A549 (cell line): ENCODE measurements at regions not wholly inside any gene's neighbourhood (a gene's known extent, or its start where the extent isn't known, plus 50 kb on each side); places are given as distances from the start of the nearest gene placed in this dataset.

Source experiments
- ATAC-seq, 2 experiments: fragments of 200-7000 bp in 1 of 2; fragments of >200 bp in 1 of 2; cut with Nextera tagmentation in 1 of 2; cut with Tn5 transposase in 1 of 2; 3 replicates each; pipeline versions ENCODE4 v1.8.0 to v1.9.1; 2018 to 2020; ENCODE audit warnings: mild to moderate bottlenecking in 1 of 2, moderate library complexity in 1 of 2
- CTCF ChIA-PET: fragments of 300-600 bp; sonication (Branson Sonifier 250); formaldehyde crosslinking; extraction: SDS; loops from one replicate; lab custom pipeline; 2021; ENCODE audit warnings: antibody characterized with exemption, inconsistent platforms; lab: Yijun Ruan, JAX
- POLR2A ChIA-PET: fragments of 350-600 bp; formaldehyde crosslinking; extraction: SDS; loops from one replicate; lab custom pipeline; 2021; ENCODE audit warnings: antibody characterized with exemption, inconsistent platforms; lab: Yijun Ruan, JAX
- DNase-seq, 2 experiments: peaks; one replicate each; pipeline versions ENCODE4 v3.0.0 to v3.0.0-alpha.2; 2011 to 2016; ENCODE audit warnings: low read depth in 1 of 2, low spot score in 1 of 2
- FAIRE-seq: peaks from 2 replicates; lab custom pipeline; 2011; peaks lifted over from hg19 to GRCh38; lab: Jason Lieb, UNC
- H3K27ac ChIP-seq, 2 experiments: fragments of >200 bp; sonication (Bioruptor Twin); formaldehyde crosslinking; 3 replicates each; pipeline ENCODE4 v1.5.1; 2016 to 2017
- H3K4me1 ChIP-seq: fragments of >200 bp; sonication (Bioruptor Twin); formaldehyde crosslinking; 3 replicates; pipeline ENCODE4 v1.6.1; 2016
- H3K4me2 ChIP-seq: fragments of >200 bp; sonication (Bioruptor Twin); formaldehyde crosslinking; 3 replicates; pipeline ENCODE4 v1.6.1; 2016
- H3K4me3 ChIP-seq: fragments of >200 bp; sonication (Bioruptor Twin); formaldehyde crosslinking; 3 replicates; pipeline ENCODE4 v1.5.1; 2016
- H3K9me3 ChIP-seq: fragments of >200 bp; sonication (Bioruptor Twin); formaldehyde crosslinking; 3 replicates; pipeline ENCODE4 v1.6.1; 2016
- CBX2 ChIP-seq: fragments of 200-600 bp; sonication (generic); IDR thresholded peaks from 2 replicates; pipeline ENCODE4 v1.6.1; 2016; ENCODE audit warnings: low read depth, mild to moderate bottlenecking, borderline replicate concordance
- CHD2 ChIP-seq: fragments of 150-350 bp; IDR thresholded peaks from 2 replicates; pipeline ENCODE4 v1.6.1; 2014; ENCODE audit warnings: low read length; ENCODE audit not compliant: partially characterized antibody
- CHD4 ChIP-seq: fragments of 200-600 bp; sonication (generic); IDR thresholded peaks from 2 replicates; pipeline ENCODE4 v1.6.1; 2016; ENCODE audit warnings: antibody characterized with exemption, mild to moderate bottlenecking, borderline replicate concordance
- EHMT2 ChIP-seq: fragments of 200-600 bp; sonication (generic); IDR thresholded peaks from 2 replicates; pipeline ENCODE4 v1.6.1; 2016; ENCODE audit warnings: antibody characterized with exemption, low read depth, mild to moderate bottlenecking, moderate library complexity
- ESRRA ChIP-seq: fragments of 150-350 bp; IDR thresholded peaks from 2 replicates; pipeline ENCODE4 v1.6.1; 2014; ENCODE audit warnings: mild to moderate bottlenecking, low read length, borderline replicate concordance
- FOSL2 ChIP-seq, 2 experiments: fragments of 450-650 bp in 1 of 2; fragments of >200 bp in 1 of 2; sonication (Bioruptor Twin) in 1 of 2; formaldehyde crosslinking; IDR thresholded peaks; 2 replicates each; pipeline versions ENCODE4 v1.5.0 to v1.6.1; 2016 to 2020; ENCODE audit warnings: mild to moderate bottlenecking in 1 of 2, moderate library complexity in 1 of 2
- HEYL ChIP-seq: fragments of 250-450 bp; sonication (Bioruptor Pico); IDR thresholded peaks from 2 replicates; pipeline ENCODE4 v1.8.0; 2021; ENCODE audit warnings: mild to moderate bottlenecking, moderate library complexity
- HOXB5 ChIP-seq: fragments of 250-450 bp; sonication (Bioruptor Pico); IDR thresholded peaks from 2 replicates; pipeline ENCODE4 v1.5.0; 2020; ENCODE audit warnings: mild to moderate bottlenecking, moderate library complexity
- JUN ChIP-seq, 2 experiments: fragments of >200 bp; sonication (Bioruptor Twin); formaldehyde crosslinking; IDR thresholded peaks; 2 replicates in 1 of 2; 3 replicates in 1 of 2; pipeline ENCODE4 v1.6.1; 2016 to 2017
- JUNB ChIP-seq: fragments of >200 bp; sonication (Bioruptor Twin); formaldehyde crosslinking; IDR thresholded peaks from 2 replicates; pipeline ENCODE4 v1.6.1; 2016
- MAFK ChIP-seq: fragments of 450-650 bp; IDR thresholded peaks from 2 replicates; pipeline ENCODE4 v1.6.1; 2014; ENCODE audit not compliant: partially characterized antibody
- MAZ ChIP-seq: fragments of 150-350 bp; IDR thresholded peaks from 2 replicates; pipeline ENCODE4 v1.6.1; 2014; ENCODE audit warnings: antibody characterized with exemption, low read depth, low read length, borderline replicate concordance
- MYC ChIP-seq: IDR thresholded peaks from 2 replicates; pipeline ENCODE4 v1.6.1; 2012; ENCODE audit warnings: mild to moderate bottlenecking, inconsistent platforms, low read length, improper control_type of control experiment, borderline replicate concordance
- NFE2L2 ChIP-seq: fragments of 150-350 bp; conservative IDR thresholded peaks from 2 replicates; pipeline ENCODE4 v1.6.1; 2014; ENCODE audit warnings: low read length
- NPAS2 ChIP-seq: fragments of 250-450 bp; sonication (Bioruptor Pico); IDR thresholded peaks from 2 replicates; pipeline ENCODE4 v1.8.0; 2022; ENCODE audit warnings: mild to moderate bottlenecking, moderate library complexity, borderline replicate concordance
- NR3C1 ChIP-seq: fragments of >200 bp; sonication (Bioruptor Twin); formaldehyde crosslinking; IDR thresholded peaks from 3 replicates; pipeline ENCODE4 v1.6.1; 2017
- PHF8 ChIP-seq: fragments of 200-600 bp; sonication (generic); IDR thresholded peaks from 2 replicates; pipeline ENCODE4 v1.6.1; 2016; ENCODE audit warnings: low read depth, mild to moderate bottlenecking, antibody characterized with exemption, moderate library complexity, borderline replicate concordance
- POLR2AphosphoS2 ChIP-seq: conservative IDR thresholded peaks from 2 replicates; pipeline ENCODE4 v1.6.1; 2012; ENCODE audit warnings: low read length, improper control_type of control experiment, inconsistent platforms
- RAD21 ChIP-seq, 2 experiments: fragments of >200 bp in 1 of 2; sonication (Bioruptor Twin) in 1 of 2; formaldehyde crosslinking in 1 of 2; IDR thresholded peaks in 1 of 2; conservative IDR thresholded peaks in 1 of 2; 2 replicates in 1 of 2; 3 replicates in 1 of 2; pipeline ENCODE4 v1.6.1; 2012 to 2018; ENCODE audit warnings: inconsistent platforms in 1 of 2
- RCOR1 ChIP-seq: fragments of 150-350 bp; IDR thresholded peaks from 2 replicates; pipeline ENCODE4 v1.6.1; 2014; ENCODE audit warnings: antibody characterized with exemption, low read length, low read depth
- RNF2 ChIP-seq: fragments of 200-600 bp; sonication (generic); IDR thresholded peaks from 2 replicates; pipeline ENCODE4 v1.6.1; 2016; ENCODE audit warnings: low read depth, mild to moderate bottlenecking, antibody characterized with exemption, moderate library complexity, borderline replicate concordance
- SMC3 ChIP-seq: fragments of >200 bp; sonication (Bioruptor Twin); formaldehyde crosslinking; IDR thresholded peaks from 3 replicates; pipeline ENCODE4 v1.6.1; 2018; ENCODE audit warnings: inconsistent platforms
- TFCP2L1 ChIP-seq: fragments of 250-450 bp; sonication (Bioruptor Pico); IDR thresholded peaks from 2 replicates; pipeline ENCODE4 v1.5.0; 2021; ENCODE audit warnings: mild to moderate bottlenecking
- ZC3H11A ChIP-seq: fragments of 450-650 bp; IDR thresholded peaks from 2 replicates; pipeline ENCODE4 v1.6.1; 2014; ENCODE audit warnings: antibody characterized with exemption, mild to moderate bottlenecking
- ZFP36 ChIP-seq: fragments of 450-650 bp; IDR thresholded peaks from 2 replicates; pipeline ENCODE4 v1.6.1; 2014; ENCODE audit warnings: borderline replicate concordance; ENCODE audit not compliant: partially characterized antibody
- ZNF302 ChIP-seq: fragments of 250-450 bp; sonication (Bioruptor Pico); IDR thresholded peaks from 2 replicates; pipeline ENCODE4 v1.9.0; 2021; ENCODE audit warnings: inconsistent platforms, mild to moderate bottlenecking, moderate library complexity
- WGBS: methylation state at CpG from one replicate; pipeline ENCODE4 v1.1.6; 2017; ENCODE audit errors: missing lambda C conversion rate; 5-methylcytosine and 5-hydroxymethylcytosine counted together
- TF ChIP-seq, protein P1 (sequence below): IDR thresholded peaks from 2 replicates; pipeline ENCODE4 v1.6.1; 2012
- TF ChIP-seq, protein P2 (sequence below): IDR thresholded peaks from 2 replicates; pipeline ENCODE4 v1.6.1; 2012
- TF ChIP-seq, protein P3 (sequence below): fragments of 450-650 bp; IDR thresholded peaks from 2 replicates; pipeline ENCODE4 v1.6.1; 2014; ENCODE audit warnings: antibody characterized with exemption
- TF ChIP-seq, protein P4 (sequence below): fragments of >200 bp; sonication (Bioruptor Twin); formaldehyde crosslinking; IDR thresholded peaks from 3 replicates; pipeline ENCODE4 v1.5.1; 2016
- TF ChIP-seq, protein P5 (sequence below): fragments of >200 bp; sonication (Bioruptor Twin); formaldehyde crosslinking; IDR thresholded peaks from 3 replicates; pipeline ENCODE4 v1.6.1; 2016
- TF ChIP-seq, protein P6 (sequence below): fragments of 250-450 bp; sonication (Bioruptor Pico); IDR thresholded peaks from 2 replicates; pipeline ENCODE4 v1.5.0; 2020; ENCODE audit warnings: low read depth, mild to moderate bottlenecking, moderate library complexity
- TF ChIP-seq, protein P7 (sequence below): fragments of >200 bp; sonication (Bioruptor Twin); formaldehyde crosslinking; IDR thresholded peaks from 2 replicates; pipeline ENCODE4 v1.6.1; 2016

DNA sequence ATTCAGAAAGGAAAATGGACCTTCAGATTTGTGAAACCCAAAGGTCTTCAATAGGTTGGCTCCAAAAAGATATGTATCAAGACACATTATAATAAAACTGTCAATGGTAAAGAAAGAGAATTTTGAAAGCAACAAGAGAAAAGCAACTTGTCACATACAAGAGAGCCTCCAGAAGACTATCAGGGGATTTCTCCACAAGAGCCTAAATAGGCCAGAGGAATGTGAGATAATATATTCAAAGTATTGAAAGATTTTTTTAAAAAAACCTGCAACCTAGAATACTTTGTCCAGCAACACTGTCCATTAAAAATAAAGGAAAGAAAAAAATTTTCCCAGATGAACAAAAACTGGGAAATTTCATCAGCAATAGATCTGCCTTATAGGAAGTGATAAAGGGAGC lies 869.6 kb upstream of the ADGRL2 start:
- Histone ChIP-seq H3K27ac (no peak overlapping the region), H3K4me1 (no peaks in the 10 kb centered on the region), H3K4me2 (no peak overlapping the region), H3K4me3 (no peak overlapping the region), H3K9me3 (no peaks in the 10 kb centered on the region)
- CTCF ChIA-PET = no interaction called here
- TF ChIP-seq POLR2AphosphoS2 (no peak), NPAS2 (no peak), NFE2L2 (no peak), RNF2 (no peak), MYC (no peak), MAZ (no peak), NR3C1 (no peak), RCOR1 (no peak), HEYL (no peak), RAD21 (conservative IDR thresholded peaks at IDR 0.05 in 1 of 2, IDR thresholded peaks at IDR 0.05 in 1 of 2) (no peak), JUN (IDR thresholded peaks at IDR 0.05) (no peak), MAFK (no peak), EHMT2 (no peak), ZNF302 (CRISPR knock-in tag) (no peak), ZC3H11A (no peak), CHD2 (no peak)
- TF ChIP-seq, protein P1, sequence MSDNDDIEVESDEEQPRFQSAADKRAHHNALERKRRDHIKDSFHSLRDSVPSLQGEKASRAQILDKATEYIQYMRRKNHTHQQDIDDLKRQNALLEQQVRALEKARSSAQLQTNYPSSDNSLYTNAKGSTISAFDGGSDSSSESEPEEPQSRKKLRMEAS = no peak
- TF ChIP-seq, protein P2, sequence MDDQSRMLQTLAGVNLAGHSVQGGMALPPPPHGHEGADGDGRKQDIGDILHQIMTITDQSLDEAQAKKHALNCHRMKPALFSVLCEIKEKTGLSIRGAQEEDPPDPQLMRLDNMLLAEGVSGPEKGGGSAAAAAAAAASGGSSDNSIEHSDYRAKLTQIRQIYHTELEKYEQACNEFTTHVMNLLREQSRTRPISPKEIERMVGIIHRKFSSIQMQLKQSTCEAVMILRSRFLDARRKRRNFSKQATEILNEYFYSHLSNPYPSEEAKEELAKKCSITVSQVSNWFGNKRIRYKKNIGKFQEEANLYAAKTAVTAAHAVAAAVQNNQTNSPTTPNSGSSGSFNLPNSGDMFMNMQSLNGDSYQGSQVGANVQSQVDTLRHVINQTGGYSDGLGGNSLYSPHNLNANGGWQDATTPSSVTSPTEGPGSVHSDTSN = no peak
- TF ChIP-seq, protein P3, sequence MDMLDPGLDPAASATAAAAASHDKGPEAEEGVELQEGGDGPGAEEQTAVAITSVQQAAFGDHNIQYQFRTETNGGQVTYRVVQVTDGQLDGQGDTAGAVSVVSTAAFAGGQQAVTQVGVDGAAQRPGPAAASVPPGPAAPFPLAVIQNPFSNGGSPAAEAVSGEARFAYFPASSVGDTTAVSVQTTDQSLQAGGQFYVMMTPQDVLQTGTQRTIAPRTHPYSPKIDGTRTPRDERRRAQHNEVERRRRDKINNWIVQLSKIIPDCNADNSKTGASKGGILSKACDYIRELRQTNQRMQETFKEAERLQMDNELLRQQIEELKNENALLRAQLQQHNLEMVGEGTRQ = no peak
- TF ChIP-seq, protein P4, sequence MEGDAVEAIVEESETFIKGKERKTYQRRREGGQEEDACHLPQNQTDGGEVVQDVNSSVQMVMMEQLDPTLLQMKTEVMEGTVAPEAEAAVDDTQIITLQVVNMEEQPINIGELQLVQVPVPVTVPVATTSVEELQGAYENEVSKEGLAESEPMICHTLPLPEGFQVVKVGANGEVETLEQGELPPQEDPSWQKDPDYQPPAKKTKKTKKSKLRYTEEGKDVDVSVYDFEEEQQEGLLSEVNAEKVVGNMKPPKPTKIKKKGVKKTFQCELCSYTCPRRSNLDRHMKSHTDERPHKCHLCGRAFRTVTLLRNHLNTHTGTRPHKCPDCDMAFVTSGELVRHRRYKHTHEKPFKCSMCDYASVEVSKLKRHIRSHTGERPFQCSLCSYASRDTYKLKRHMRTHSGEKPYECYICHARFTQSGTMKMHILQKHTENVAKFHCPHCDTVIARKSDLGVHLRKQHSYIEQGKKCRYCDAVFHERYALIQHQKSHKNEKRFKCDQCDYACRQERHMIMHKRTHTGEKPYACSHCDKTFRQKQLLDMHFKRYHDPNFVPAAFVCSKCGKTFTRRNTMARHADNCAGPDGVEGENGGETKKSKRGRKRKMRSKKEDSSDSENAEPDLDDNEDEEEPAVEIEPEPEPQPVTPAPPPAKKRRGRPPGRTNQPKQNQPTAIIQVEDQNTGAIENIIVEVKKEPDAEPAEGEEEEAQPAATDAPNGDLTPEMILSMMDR = no peak
- ATAC-seq (no peak), FAIRE-seq (no peak), DNase-seq (no peak)
- POLR2A ChIA-PET = no interaction called here

DNA sequence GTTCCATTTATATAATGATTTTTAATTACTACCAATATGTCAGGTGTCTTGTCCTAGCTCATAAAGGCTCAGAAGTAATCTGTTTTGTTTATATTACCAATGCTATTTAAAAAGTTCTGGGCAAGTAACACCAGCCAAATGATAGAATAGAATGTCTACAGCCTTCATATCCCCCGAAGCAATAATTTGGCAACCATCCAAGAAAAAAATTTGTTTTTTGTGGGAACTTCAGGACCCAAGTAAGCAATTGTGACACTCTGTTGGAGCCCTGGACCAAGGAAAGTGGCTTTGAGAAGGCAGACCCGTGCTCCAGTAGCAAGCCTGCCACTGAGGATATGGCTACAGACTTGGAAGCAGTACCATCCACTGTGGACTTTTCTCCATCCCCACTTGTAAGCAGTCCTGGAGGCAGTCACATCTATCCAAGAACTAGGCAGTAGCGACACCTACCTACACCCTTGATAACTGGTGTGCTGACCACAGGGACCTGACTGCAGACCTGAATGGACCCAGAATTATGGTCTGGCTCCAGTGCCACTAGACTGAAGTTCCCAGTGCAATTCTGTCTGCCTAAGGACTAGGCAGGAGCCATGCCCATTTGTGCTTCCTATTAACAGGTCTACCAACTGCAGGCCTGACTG lies 870.7 kb upstream of the ADGRL2 start:
- POLR2A ChIA-PET = no interaction called here
- TF ChIP-seq NPAS2 (no peak), PHF8 (no peak), JUN (IDR thresholded peaks at IDR 0.05) (no peak), CHD4 (no peak), JUNB (no peak), ZFP36 (no peak), HOXB5 (CRISPR knock-in tag) (no peak), TFCP2L1 (no peak), CBX2 (no peak), ESRRA (no peak), SMC3 (no peak), FOSL2 (IDR thresholded peaks at IDR 0.05) (no peak), FOSL2 (CRISPR knock-in tag; IDR thresholded peaks at IDR 0.05) (no peak)
- TF ChIP-seq, protein P5, sequence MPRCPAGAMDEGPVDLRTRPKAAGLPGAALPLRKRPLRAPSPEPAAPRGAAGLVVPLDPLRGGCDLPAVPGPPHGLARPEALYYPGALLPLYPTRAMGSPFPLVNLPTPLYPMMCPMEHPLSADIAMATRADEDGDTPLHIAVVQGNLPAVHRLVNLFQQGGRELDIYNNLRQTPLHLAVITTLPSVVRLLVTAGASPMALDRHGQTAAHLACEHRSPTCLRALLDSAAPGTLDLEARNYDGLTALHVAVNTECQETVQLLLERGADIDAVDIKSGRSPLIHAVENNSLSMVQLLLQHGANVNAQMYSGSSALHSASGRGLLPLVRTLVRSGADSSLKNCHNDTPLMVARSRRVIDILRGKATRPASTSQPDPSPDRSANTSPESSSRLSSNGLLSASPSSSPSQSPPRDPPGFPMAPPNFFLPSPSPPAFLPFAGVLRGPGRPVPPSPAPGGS = no peak
- TF ChIP-seq, protein P6, sequence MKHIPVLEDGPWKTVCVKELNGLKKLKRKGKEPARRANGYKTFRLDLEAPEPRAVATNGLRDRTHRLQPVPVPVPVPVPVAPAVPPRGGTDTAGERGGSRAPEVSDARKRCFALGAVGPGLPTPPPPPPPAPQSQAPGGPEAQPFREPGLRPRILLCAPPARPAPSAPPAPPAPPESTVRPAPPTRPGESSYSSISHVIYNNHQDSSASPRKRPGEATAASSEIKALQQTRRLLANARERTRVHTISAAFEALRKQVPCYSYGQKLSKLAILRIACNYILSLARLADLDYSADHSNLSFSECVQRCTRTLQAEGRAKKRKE (CRISPR knock-in tag) = no peak
- TF ChIP-seq, protein P7, sequence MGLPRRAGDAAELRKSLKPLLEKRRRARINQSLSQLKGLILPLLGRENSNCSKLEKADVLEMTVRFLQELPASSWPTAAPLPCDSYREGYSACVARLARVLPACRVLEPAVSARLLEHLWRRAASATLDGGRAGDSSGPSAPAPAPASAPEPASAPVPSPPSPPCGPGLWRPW = no peak
- Histone ChIP-seq H3K9me3 (no peaks in the 10 kb centered on the region), H3K27ac (no peak overlapping the region), H3K4me1 (no peaks in the 10 kb centered on the region), H3K4me2 (no peak overlapping the region), H3K4me3 (no peak overlapping the region)
- ATAC-seq (no peak), FAIRE-seq (no peak), DNase-seq (peak in 1 of 2 experiments; percentile 3)
- CTCF ChIA-PET = no interaction called here
- 28% methylated on average over 3 of the region's 3 CpGs for WGBS
